Panc1 (cell line): ENCODE measurements at regions not wholly inside any gene's neighbourhood (a gene's known extent, or its start where the extent isn't known, plus 50 kb on each side); places are given as distances from the start of the nearest gene placed in this dataset.

Experiments used
- ATAC-seq: fragments of 200-7000 bp; cut with Tn5 transposase; 2 replicates; pipeline ENCODE4 v1.9.1; 2020; ENCODE audit warnings: mild to moderate bottlenecking, moderate library complexity
- BruUV-seq: library from RNA; stranded (reverse); fragments of 400-500 nt; replicated peaks from 2 replicates; lab custom pipeline; 2021; lab: Mats Ljungman, UMichigan
- CTCF ChIA-PET: fragments of 300-600 bp; sonication (Branson Sonifier 250); formaldehyde crosslinking; loops from one replicate; lab custom pipeline; 2022; ENCODE audit warnings: antibody characterized with exemption; lab: Charles Lee
- POLR2A ChIA-PET: fragments of 300-600 bp; sonication (Branson Sonifier 250); formaldehyde crosslinking; loops from one replicate; lab custom pipeline; 2022; ENCODE audit warnings: antibody characterized with exemption; lab: Charles Lee
- DNase-seq: peaks from one replicate; pipeline ENCODE4 v3.0.0-alpha.2; 2010; ENCODE audit warnings: low read depth, low spot score
- H3K27ac ChIP-seq: 2 replicates; pipeline ENCODE4 v1.5.1; 2011; ENCODE audit warnings: mild to moderate bottlenecking, low read length, inconsistent platforms
- H3K27me3 ChIP-seq: fragments of 200-500 bp; sonication (Bioruptor generic); 2 replicates; pipeline ENCODE4 v1.6.0; 2014; ENCODE audit warnings: low read length, inconsistent platforms; ENCODE audit not compliant: control insufficient read depth, insufficient read depth
- H3K36me3 ChIP-seq: fragments of 200-500 bp; sonication (Bioruptor generic); 2 replicates; pipeline ENCODE4 v1.5.1; 2014; ENCODE audit warnings: inconsistent platforms, mild to moderate bottlenecking, low read length, moderate library complexity; ENCODE audit not compliant: control insufficient read depth, insufficient read depth
- H3K4me1 ChIP-seq: 2 replicates; pipeline ENCODE4 v1.5.1; 2011; ENCODE audit warnings: inconsistent platforms, mild to moderate bottlenecking, low read length, moderate library complexity; ENCODE audit not compliant: control insufficient read depth, insufficient read depth
- H3K4me3 ChIP-seq, 2 experiments: 2 replicates each; pipeline ENCODE4 v1.5.1; 2011 to 2012; ENCODE audit warnings: low read depth in 2 of 2, low read length in 2 of 2, mild to moderate bottlenecking in 2 of 2, inconsistent platforms in 1 of 2, moderate library complexity in 1 of 2
- H3K9me3 ChIP-seq: fragments of 200-500 bp; sonication (Bioruptor generic); 2 replicates; pipeline ENCODE4 v1.5.1; 2014; ENCODE audit warnings: low read depth, mild to moderate bottlenecking, inconsistent platforms, low read length, moderate library complexity; ENCODE audit not compliant: control insufficient read depth, insufficient read depth
- POLR2AphosphoS5 ChIP-seq: IDR thresholded peaks from 2 replicates; pipeline ENCODE4 v1.6.1; 2012; ENCODE audit warnings: mild to moderate bottlenecking, low read depth, low read length, moderate library complexity
- SIN3A ChIP-seq: IDR thresholded peaks from 2 replicates; pipeline ENCODE4 v1.6.1; 2012; ENCODE audit warnings: low read depth, mild to moderate bottlenecking, low read length, moderate library complexity, borderline replicate concordance; ENCODE audit not compliant: insufficient read depth
- TCF7L2 ChIP-seq: IDR thresholded peaks from 2 replicates; pipeline ENCODE4 v1.6.1; 2011; ENCODE audit warnings: mild to moderate bottlenecking, low read depth, low read length, inconsistent platforms
- in situ Hi-C: cut with HindIII; loops from 2 replicates; pipeline ENCODE4 v1.10.0; 2016; ENCODE audit warnings: low sequenced_read_pairs, low pct_unique_long_range_greater_than_20kb
- intact Hi-C: fragments of 100-400 bp; cut with micrococcal nuclease; formaldehyde crosslinking; loops from one replicate; pipeline ENCODE4 v1.10.0; 2022; ENCODE audit not compliant: unreplicated experiment
- TF ChIP-seq, protein P1 (sequence below): fragments of 450-650 bp; IDR thresholded peaks from 2 replicates; pipeline ENCODE4 v1.5.1; 2017; ENCODE audit warnings: mild to moderate bottlenecking
- TF ChIP-seq, protein P2 (sequence below), 2 experiments: IDR thresholded peaks; 2 replicates each; pipeline ENCODE4 v1.6.1; 2011 to 2012; ENCODE audit warnings: low read depth in 2 of 2, control low read depth in 1 of 2, low read length in 1 of 2, mild to moderate bottlenecking in 1 of 2, moderate library complexity in 1 of 2; ENCODE audit not compliant: insufficient read depth in 1 of 2

DNA sequence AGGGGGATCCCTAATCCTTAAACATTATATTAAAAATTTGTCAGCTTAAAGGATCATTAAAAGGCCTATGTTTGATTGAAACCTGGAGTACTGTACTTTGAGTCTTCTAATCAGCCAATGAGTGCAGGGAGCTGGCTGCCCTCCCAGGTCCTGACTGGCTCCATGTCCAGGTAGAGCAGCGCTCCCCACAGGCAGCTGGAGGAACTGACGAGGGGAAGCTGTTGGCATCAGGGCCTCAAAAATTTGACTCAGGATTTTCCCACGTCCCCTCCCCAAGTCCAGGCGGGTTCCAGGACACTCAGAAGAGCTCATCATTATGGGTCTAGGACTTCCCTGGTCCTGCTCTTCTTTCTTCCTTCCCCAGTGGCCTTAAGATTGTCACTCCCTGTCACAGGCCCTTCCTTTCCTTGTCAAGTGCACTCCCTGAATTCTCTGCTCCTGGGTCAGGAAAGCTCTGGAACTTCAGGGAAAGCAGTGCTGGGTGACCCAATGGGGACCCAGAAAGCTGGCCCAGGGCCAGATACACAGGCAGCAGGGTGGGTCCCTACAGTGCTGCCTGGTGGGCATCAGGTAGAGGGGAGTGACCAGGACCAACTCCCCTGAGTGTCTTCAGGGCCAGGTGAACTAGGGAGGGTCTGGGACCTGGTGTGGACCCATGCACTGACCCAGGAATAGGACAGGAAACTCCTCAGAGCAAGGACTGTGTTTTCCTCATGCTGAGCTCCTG is 65.5 kb downstream of the GGTLC2 start:
- Histone ChIP-seq H3K27ac (no peak overlapping the region), H3K4me3 (no peak overlapping the region), H3K9me3 (no peaks in the 10 kb centered on the region), H3K4me1 (no peaks in the 10 kb centered on the region), H3K36me3 (no peaks in the 10 kb centered on the region), H3K27me3 (no peaks in the 10 kb centered on the region)
- in situ Hi-C loops (no loop called here), intact Hi-C loops (no loop called here)
- ChIA-PET CTCF (interaction anchor here (0.7 to 1.1 kb wide), 3 partner anchors 9 to 44 kb away, joined by 3 read pairs; no protein-coding TSS in a partner anchor), POLR2A (no interaction called here)
- no TSS peak for BruUV-seq
- ATAC-seq: no peak
- no peak for TF ChIP-seq TCF7L2
- TF ChIP-seq, protein P1, sequence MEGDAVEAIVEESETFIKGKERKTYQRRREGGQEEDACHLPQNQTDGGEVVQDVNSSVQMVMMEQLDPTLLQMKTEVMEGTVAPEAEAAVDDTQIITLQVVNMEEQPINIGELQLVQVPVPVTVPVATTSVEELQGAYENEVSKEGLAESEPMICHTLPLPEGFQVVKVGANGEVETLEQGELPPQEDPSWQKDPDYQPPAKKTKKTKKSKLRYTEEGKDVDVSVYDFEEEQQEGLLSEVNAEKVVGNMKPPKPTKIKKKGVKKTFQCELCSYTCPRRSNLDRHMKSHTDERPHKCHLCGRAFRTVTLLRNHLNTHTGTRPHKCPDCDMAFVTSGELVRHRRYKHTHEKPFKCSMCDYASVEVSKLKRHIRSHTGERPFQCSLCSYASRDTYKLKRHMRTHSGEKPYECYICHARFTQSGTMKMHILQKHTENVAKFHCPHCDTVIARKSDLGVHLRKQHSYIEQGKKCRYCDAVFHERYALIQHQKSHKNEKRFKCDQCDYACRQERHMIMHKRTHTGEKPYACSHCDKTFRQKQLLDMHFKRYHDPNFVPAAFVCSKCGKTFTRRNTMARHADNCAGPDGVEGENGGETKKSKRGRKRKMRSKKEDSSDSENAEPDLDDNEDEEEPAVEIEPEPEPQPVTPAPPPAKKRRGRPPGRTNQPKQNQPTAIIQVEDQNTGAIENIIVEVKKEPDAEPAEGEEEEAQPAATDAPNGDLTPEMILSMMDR: 0 out of 2 replicates have a peak, but pooled peaks have one; percentile 3
- no peak for DNase-seq

DNA sequence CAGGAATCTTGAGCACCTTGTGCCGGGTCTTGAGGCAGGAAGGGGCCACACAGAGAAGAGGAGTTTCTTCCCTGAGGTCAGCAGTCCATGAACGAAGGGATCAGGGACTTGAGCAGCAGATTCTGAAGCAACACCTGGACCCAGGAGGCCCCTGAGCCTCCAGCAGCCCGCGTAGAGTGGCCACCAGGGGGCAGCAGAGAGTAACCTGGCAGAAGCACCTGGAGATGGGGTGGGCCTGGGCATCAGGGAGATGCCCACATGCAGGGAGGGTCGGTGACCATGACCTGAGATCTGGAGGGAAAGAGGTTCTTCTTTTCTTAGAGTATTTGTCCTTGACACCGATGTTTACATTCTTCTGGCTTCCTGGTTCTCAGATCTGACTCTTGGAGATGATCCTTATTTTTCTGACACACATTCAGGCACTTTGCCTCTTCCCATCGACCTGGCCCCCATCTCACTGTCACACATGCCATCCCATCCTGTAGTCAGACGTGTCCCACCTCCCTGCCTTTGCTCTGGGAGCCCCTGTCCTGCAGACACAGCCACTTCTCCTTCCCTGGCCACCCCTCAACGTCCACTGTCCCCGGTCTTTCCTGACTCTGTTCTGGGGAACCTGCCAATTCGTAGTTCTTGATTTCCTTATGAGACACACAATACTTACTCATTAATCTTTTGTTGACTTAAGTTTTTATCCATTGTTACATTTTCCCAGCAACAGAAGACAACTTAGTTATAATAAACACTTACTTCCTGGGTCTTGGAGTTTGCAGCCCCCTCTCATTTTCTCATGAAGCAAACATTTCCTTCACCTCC is 66.5 kb downstream of the GGTLC2 start:
- DNase-seq (peak; percentile 13), ATAC-seq (no peak)
- in situ Hi-C loops: no loop called here
- no TSS peak for BruUV-seq
- Histone ChIP-seq H3K4me3 (no peak overlapping the region), H3K27me3 (no peaks in the 10 kb centered on the region), H3K4me1 (no peaks in the 10 kb centered on the region), H3K27ac (no peak overlapping the region), H3K9me3 (no peaks in the 10 kb centered on the region), H3K36me3 (no peaks in the 10 kb centered on the region)
- CTCF ChIA-PET: interaction anchor here (0.6 kb wide), 1 partner anchor 167 kb away, joined by 3 read pairs; no protein-coding TSS in a partner anchor
- TF ChIP-seq SIN3A (no peak), POLR2AphosphoS5 (no peak), TCF7L2 (no peak)
- TF ChIP-seq, protein P2, sequence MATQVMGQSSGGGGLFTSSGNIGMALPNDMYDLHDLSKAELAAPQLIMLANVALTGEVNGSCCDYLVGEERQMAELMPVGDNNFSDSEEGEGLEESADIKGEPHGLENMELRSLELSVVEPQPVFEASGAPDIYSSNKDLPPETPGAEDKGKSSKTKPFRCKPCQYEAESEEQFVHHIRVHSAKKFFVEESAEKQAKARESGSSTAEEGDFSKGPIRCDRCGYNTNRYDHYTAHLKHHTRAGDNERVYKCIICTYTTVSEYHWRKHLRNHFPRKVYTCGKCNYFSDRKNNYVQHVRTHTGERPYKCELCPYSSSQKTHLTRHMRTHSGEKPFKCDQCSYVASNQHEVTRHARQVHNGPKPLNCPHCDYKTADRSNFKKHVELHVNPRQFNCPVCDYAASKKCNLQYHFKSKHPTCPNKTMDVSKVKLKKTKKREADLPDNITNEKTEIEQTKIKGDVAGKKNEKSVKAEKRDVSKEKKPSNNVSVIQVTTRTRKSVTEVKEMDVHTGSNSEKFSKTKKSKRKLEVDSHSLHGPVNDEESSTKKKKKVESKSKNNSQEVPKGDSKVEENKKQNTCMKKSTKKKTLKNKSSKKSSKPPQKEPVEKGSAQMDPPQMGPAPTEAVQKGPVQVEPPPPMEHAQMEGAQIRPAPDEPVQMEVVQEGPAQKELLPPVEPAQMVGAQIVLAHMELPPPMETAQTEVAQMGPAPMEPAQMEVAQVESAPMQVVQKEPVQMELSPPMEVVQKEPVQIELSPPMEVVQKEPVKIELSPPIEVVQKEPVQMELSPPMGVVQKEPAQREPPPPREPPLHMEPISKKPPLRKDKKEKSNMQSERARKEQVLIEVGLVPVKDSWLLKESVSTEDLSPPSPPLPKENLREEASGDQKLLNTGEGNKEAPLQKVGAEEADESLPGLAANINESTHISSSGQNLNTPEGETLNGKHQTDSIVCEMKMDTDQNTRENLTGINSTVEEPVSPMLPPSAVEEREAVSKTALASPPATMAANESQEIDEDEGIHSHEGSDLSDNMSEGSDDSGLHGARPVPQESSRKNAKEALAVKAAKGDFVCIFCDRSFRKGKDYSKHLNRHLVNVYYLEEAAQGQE (IDR thresholded peaks at IDR 0.05; ENCODE audit: insufficient read depth in 1 of 2, low read depth in 2 of 2, low read length in 1 of 2): no peak
- TF ChIP-seq, protein P1: peak; percentile 94
- intact Hi-C loops: no loop called here
- POLR2A ChIA-PET: no interaction called here
